HG03066 (cell line): ENCODE measurements at regions not wholly inside any gene's neighbourhood (a gene's known extent, or its start where the extent isn't known, plus 50 kb on each side); places are given as distances from the start of the nearest gene placed in this dataset.

Source experiments
- ATAC-seq: cut with Tn5 transposase; IDR thresholded peaks from one replicate; pipeline ENCODE4 v1.9.1; 2021; ENCODE audit warnings: low read depth; ENCODE audit not compliant: unreplicated experiment

DNA sequence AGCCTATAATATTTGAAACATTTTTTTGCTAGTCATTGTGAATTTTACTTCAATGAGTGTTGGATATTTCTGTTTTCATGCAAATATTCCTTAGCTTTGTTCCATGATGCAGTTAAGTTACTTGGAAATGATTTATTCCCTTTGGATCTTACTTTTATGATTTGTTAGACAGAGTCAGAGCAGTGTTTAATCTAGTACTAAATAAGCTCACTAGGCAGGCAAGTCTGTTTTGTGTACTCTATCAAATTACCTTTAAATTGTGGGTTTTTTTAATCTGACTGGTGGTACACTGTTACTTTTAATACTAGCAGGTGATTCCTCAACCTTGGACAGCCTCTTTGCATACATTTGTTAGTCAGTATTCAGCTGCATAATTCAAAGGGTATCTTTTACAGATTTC lies 173.3 kb upstream of the MBNL1 start:
- no peak for ATAC-seq

DNA sequence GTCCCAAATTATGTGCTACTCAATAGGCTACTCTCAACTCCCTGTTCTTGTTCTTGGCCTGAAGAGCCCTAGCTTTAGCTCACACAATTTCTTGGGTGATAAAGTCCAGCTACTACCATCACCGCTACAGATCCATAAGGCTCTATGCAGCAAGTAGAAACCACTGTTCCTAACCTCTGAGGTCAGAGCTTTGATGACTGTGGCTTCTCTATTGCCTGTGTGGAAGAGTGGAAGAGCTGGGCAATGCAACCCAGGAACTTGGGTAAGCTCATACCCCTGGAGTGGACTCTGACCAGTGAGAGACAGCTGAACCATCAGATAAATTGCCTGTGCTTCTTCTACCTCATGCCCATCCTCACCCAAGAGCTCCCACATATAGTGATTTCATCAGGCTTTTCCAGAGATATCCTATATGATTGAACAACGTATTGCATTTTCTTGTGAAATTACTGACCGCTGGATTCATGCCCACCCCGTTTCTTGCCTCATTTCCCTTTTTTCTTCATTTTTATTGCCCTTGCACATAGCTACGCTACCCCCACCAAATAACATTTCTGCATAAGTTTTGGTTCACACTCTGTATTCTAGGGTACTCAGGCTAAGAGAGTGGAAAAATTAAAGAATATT lies 172.3 kb upstream of the MBNL1 start:
- no peak for ATAC-seq

DNA sequence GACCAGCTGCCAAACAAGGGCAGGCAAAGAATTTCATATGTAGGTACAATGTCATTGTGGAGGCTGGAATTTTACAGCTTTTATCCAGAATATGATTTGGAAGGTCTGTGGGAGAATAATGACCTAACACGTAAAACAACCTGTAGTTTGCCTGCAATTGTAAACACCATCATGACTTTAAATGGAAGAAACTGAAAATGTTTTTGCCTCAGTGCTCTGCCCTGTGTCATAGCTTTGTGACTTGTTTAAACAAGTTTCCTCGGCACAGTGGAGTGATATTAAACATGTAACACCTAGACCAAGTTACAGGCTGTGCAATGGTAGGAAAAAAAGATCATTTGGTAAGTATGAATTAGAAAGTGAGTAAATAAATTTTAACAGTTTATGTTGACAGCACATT lies 171.6 kb upstream of the MBNL1 start:
- no peak for ATAC-seq

DNA sequence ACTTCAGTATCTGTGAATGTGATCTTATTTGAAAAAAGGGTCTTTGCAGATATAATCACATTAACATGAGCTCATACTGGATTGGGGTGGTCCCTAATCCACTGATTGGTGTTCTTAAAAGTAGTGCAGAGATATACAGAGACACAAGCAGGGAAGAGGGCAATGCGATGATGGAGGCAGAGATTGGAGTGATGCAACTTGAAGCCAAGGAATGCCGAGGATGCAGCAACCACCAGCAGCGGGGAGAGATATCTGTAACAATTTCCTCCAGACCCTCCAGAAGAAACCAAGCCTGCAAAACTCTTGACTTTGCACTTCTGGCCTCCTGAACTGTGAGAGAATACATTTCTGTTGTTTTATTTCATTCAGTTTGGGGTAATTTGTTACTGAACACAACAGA lies 171.0 kb upstream of the MBNL1 start:
- no peak for ATAC-seq

DNA sequence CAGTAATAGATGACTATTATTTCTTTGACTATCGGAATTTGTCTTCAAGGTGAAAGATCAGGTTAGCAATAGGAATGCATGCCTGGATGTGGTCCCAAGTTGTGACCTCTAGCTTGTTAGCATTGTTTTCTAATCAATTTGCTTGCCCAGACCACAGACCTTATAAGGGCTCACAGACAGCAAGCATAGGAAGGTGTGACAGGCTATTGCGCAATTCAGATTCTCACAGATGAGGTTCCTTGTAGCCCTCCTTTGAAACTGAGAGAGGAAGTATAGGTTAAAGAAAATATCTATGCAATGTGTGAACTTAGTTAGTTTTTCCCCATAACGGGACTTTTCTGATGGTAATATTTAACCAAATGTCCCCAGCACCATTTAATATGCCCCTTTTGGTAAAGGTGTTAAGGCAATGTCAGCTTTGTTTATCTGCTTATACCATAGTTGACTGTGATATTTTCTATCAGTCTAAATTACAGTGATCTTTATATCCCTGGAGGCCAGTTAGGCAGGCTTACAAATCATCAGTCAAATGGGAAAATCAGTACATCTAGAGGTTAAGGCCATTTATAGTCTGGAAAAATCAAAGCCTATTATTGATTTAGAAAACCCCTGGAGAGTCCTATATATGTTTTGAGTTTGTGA lies 168.1 kb upstream of the MBNL1 start:
- peak; percentile 93 for ATAC-seq

DNA sequence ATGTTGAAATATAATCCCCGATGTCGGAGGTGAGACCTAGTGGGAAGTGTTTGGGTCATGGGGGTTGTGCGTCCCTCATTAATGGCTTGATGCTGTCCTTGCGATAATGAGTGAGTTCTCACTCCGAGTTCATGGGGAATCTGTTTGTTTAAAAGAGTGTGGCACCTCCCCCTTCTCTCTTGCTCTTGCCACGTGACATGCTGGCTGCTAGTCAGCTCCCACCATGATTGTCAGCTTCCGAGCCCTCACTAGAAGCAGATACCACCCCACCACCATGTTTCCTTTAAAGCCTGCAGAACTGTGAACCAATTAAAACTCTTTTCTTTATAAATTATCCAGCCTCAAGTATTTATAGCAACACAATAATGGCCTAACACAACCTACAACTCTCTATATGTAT lies 166.3 kb upstream of the MBNL1 start:
- no peak for ATAC-seq

DNA sequence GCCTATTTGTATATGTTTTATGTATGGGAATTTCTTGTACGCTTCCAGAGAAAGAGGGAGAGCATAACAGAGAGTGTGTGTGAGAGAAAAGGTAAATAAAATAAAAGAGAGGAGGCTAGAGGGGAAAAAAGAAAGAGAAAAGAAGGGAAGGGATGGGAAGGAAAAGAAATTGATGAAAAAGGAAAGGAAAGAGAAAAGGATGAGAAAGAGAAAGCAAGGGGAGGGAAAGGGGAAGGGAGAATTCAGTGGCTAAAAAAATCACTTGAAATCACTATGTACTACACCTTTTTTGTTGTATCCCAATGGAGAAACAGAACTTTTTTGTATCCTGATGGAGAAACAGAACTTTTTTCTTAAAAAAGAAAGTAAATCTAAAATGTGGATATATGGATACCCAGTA lies 165.5 kb upstream of the MBNL1 start:
- ATAC-seq, result no peak

DNA sequence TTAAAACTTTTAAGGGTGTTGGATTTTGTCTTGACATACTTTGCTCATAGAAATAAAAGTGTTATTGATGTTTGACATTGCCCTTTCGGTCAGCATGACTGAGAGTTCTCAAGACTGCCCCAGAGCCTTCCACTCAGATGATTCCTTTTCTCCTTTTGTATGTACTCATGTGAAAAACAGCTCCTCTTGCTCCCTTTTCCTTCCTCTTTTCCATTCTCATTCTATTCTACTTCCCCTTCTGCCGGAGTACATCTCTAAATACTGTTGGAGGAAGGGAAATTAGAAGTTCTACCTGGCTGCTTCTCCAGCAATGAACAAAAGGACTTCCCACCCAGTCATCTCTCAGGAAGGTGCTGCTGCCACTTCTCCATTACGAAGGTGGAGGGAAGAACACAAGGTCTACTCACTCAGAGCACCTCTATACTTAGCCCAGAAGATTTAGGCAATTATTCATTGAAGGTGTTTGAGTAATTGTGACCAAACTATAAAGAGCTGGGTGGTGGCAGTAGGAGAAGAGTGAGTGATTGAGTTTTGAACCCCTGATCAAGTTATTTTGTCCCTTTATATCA lies 163.8 kb upstream of the MBNL1 start:
- no peak for ATAC-seq

DNA sequence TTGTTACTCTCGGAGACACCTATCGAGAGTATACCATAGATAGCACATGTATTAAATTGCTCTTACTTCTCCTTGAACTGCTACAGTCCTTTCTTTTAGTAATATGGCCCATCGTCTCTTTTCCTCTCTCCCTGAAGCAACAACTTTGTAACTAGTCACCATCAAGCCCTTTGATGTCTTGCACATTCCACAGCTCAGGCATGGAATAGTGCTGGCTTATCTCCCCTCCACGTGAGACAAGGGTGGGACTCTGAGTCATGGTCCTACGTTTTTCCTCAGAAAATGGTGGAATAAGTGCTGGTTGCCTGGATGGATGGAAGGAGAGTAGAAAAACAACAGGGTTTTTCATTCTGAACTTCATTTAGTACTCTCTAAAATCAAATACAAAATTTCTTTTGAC lies 163.3 kb upstream of the MBNL1 start:
- ATAC-seq, result no peak

DNA sequence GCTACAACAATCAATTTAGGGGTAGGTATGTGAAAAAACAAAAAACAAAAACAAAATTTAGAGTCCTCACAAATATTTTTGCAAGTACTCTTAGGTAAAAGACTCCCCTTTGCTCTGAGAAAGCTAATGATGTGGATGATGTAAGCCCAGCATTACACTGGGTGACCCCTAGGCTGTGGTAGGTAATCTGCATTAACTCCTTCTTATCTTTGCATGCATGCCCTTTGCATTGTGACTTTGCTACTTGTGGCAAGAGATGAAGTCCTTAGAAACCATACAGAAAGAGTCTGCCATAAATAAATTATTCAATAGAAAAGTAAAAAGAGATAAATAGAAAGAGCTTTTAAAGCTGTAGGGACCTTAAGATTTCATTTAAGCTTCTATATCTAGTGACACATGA lies 159.7 kb upstream of the MBNL1 start:
- no peak for ATAC-seq

DNA sequence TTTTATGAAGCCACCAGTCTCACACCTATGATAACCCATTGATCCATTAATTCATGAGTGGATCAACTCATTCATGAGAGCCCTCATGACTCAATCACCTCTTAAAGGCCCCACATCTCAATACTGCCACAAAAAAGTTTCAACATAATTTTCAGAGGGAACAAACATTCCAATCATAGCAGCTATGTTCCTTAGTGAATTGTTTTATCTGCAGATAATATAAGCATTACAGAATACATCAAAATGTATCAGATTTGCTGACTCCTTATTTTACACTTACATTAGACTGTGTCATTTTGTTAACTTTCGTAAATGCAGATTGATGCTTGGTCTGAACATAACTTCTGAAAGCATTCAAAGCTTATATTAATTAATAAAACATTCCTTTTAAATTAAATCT lies 155.3 kb upstream of the MBNL1 start:
- ATAC-seq, result no peak

DNA sequence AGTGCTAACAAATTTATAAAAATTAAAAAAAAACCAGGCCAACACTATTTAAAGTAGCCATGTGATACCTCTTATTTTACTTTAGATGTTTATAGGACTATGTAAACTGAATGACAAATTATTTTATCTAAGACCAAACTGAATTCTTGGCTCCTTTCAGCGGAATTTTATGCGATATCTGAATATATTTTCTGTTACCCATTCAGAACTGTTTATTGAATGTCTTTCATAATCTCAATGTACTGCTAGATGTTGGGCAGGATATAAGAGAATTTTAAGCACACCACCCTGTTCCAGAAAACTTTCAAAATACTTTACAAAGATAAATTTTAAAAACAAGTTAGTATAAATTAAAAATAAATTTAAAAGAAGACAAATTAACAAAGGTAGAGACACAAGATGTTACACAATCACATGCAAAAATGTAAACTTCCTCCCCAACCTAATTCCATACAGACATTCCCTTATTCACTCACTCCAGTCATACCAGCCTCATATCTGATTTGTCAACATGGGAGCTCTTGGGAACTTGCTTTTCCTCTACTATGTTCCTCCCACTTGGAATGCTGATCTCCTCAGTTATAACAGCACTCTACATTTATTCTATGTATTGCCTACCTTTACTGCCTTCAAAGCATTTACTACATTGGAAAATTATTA lies 154.6 kb upstream of the MBNL1 start:
- ATAC-seq, result no peak

DNA sequence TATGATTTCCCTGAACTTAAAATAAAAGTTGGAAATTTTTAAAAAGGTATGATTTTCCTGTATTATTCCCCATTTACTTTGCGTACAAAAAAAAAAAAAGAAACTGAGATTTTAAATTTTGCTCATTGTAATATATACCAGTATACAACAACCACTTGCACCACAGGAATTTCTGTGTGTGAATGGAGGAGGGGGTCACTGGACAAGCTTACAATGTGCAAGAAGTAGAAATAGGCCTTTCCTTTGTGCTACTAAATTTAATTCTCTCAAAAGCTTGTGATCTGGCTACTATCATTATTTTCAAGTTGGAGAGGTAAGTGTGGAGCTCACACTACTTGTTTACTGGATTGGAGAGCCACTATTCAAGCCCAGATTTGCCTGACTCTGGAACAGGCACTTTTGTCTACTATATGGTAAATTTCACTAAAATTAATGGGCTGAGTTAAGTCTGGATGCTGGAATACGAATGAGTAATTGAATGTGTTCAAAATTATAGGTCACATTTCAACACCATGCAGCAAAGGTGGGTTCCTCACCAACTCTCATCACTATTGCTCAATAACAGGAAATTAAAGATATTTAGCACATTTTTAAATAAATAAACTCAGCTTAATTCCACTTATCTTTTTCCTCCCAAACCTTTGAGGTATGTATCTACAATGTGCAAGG lies 148.0 kb upstream of the MBNL1 start:
- no peak for ATAC-seq

DNA sequence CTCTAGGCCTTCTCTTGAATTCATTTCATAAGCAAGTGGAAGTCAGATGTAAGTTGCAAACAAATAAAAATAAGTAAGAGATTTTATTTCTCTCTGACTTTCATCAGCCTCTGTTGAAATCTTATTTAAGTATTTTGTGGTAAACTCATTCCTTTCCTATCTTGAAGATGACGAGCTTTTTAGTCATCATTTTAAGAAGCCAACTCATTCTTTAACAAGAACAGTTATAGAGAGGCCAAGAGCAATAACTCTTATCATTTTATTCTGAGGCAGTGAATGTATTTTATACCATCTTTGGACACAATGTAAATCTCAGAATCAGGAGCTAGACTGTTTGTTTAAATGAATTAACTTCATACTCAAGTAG lies 147.5 kb upstream of the MBNL1 start:
- ATAC-seq, result no peak

DNA sequence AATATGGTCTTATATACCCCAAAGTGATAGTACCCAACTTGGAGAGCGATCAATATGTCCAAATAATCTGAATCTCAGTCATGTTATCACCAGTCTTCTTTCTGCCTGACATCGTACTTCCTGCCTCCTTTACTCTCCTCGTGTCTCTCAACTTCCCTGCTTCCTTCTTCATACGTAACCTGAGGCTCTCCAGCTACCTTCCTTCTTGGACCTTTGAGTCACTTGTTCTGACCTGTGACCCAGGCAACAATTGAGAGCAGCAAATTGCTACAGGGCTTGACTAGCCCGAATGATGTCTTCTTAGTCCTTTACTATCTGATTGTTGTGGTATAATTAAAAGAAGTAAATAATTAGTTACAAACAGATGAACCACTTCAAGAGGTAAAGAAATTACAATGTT lies 145.9 kb upstream of the MBNL1 start:
- no peak for ATAC-seq

DNA sequence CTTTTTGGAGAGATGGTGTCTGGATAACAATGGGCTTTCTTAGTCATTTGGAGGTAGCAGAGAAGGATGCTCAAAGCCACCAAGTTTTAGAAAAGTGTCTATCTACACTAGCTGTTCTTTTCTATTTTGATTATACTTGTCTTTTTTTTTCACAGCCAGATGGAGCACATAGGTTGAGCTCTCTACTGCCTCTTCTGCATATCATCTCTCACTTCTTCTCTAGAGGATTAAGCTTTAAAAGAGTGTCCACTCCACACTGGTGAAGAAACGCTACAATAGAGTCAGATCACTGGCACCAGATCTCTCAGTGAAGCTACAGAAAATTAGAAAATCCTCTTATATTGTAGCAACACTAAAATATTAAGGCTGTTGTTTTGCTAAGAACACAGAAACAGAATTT lies 145.3 kb upstream of the MBNL1 start:
- no peak for ATAC-seq

DNA sequence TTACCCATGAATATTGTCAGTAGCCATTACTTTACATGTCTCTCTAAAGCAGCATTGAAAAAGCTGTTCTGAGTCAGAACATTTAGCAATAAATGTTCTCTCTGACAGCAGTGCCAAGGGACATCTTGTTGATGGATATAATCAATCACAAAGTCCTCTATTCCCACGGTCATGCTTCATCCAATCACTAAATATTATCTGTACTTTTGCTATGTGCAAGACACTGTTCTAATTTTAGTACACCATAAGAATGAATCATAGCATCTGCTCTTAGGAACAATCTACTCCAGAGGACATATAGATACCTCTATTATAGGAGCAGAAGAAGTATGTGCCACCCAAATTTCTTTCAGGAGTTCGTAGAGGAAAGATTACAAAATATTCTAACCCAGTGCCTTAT lies 142.5 kb upstream of the MBNL1 start:
- no peak for ATAC-seq

DNA sequence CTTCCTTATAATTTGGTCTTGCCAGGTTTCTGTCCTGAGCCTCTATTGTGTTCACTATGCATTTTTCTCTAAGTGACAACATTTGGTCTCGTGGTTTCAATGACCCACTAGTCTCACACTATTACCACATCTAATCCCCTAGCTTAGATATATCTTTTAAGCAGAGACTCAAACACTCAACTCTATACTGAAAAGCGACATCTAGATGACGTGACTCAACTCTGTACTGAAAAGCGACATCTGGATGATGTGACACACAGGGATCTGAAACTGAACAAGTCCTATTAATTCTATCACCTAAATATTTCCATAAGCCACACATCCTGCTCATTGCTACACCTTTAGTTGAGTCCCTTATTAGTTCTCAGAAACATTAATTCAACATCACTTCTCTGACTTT lies 141.7 kb upstream of the MBNL1 start:
- ATAC-seq, result peak; percentile 98

DNA sequence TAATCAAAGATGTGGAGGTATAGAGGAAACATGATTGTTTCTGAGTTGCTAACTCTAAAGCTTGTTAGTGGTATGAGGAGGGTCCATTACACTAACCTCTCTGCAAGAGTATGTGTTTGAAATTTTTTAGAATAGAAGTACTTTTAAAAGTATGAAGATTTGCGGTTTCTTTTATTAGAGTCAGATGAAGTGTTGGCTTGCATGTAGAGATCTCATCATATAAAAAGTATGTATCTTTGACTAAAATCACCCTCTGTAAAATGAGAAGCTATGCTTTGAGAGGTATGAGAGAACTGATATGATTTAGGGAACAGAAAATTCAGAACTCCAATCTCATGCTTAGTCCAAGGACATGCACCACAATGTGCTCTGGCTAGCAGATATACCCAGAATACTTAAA lies 140.4 kb upstream of the MBNL1 start:
- no peak for ATAC-seq

DNA sequence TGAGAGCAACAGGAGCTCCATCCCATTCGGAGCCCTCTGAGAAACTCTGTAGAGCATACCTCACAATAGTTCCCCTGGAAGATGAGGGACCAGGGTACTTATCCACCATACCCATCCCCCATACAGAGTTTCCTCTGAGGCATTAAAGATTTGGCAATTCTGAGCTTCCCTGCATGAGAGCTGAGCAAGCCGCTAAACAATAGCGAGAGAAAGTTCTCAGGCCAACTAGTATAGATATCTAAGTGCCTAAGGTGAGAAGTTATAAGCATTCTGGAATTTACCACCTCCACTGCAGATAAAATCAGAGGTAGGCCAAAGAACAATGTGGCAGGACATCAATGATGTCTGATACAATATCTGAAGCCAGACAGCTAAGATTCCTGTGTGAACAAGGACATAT lies 129.1 kb upstream of the MBNL1 start:
- no peak for ATAC-seq

DNA sequence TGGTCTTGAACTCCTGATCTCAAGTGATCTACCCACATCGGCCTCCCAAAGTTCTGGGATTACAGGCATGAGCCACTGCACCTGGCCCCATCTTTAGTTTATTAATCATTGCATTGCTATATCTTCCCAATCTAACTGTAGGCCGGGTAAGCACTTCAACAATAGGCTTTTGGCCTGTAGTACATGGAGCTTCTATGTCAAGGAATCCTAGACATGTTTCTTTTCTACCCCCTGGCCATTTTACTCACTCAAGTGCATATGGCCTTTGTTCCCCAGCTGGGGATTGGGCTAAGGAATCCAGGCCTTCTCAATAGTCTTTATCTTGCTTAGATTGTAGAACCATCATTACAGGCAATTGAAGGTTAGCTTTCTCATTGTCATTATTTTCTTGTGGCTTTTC lies 122.3 kb upstream of the MBNL1 start:
- no peak for ATAC-seq

DNA sequence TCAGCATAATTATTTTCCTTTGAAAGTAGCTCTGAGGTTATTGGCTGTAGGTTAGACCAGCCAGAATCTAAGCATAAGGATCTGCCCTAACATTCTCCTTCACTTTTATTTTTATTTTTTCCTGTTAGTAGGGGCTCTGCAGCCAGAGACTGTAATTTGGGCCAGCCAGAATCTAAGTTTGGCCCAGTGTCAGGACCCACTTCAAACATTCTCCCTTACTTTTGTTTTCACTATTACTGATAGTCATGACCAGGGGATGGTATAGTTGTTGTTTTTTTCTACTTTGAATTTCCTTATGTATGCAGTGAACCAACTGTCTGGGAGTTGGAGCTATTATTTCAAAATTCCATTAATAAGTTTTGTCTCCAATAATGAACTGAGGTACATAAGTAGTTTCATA lies 121.0 kb upstream of the MBNL1 start:
- ATAC-seq, result no peak
